NCI-H2227 treated with DMSO at 0.1 percent for 48 hours (cell line): ENCODE measurements at regions not wholly inside any gene's neighbourhood (a gene's known extent, or its start where the extent isn't known, plus 50 kb on each side); places are given as distances from the start of the nearest gene placed in this dataset.
"Not testable (repeated sequence)": the region's sequence is repeated elsewhere in the genome, so short reads cannot be mapped to it uniquely, and the experiment has no call there.

Experiments
- DNase-seq: peaks from one replicate; lab custom pipeline; 2025; lab: John Stamatoyannopoulos, UW

- not testable (repeated sequence) for DNase-seq
Measured at GRCh38 chr9:39674437-39675210, 319.2 kb downstream of the SPATA31A1 start.

GRCh38 chr9:39675211-39675553 is 319.7 kb downstream of the SPATA31A1 start:
- DNase-seq: not testable (repeated sequence)

GRCh38 chr9:39678534-39679263 is 323.2 kb downstream of the SPATA31A1 start:
- not testable (repeated sequence) for DNase-seq

- not testable (repeated sequence) for DNase-seq
Measured at GRCh38 chr9:39680694-39681401, 325.4 kb downstream of the SPATA31A1 start.

- DNase-seq: not testable (repeated sequence)
Measured at GRCh38 chr9:39728862-39729261, 373.4 kb downstream of the SPATA31A1 start.

- DNase-seq: not testable (repeated sequence)
Measured at GRCh38 chr9:39744898-39745297, 389.4 kb downstream of the SPATA31A1 start.

- DNase-seq: not testable (repeated sequence)
Measured at GRCh38 chr9:39775570-39775969, 420.1 kb downstream of the SPATA31A1 start.

- not testable (repeated sequence) for DNase-seq
Measured at GRCh38 chr9:39791356-39791755, 435.9 kb downstream of the SPATA31A1 start.

- DNase-seq: not testable (repeated sequence)
Measured at GRCh38 chr9:39797935-39798334, 442.5 kb downstream of the SPATA31A1 start.

GRCh38 chr9:39799252-39799651 is 443.8 kb downstream of the SPATA31A1 start:
- not testable (repeated sequence) for DNase-seq

GRCh38 chr9:39802561-39802960 is 447.1 kb downstream of the SPATA31A1 start:
- not testable (repeated sequence) for DNase-seq

GRCh38 chr9:39809401-39810226 is 454.1 kb downstream of the SPATA31A1 start:
- DNase-seq: peak; percentile 58

- not testable (repeated sequence) for DNase-seq
Measured at GRCh38 chr9:39810401-39810800, 454.9 kb downstream of the SPATA31A1 start.

GRCh38 chr9:39811615-39812014 is 456.1 kb downstream of the SPATA31A1 start:
- DNase-seq: not testable (repeated sequence)

- not testable (repeated sequence) for DNase-seq
Measured at GRCh38 chr9:39828457-39828856, 473.0 kb downstream of the SPATA31A1 start.
